Dermis blood vessel endothelial cell (primary cell): ENCODE measurements at regions not wholly inside any gene's neighbourhood (a gene's known extent, or its start where the extent isn't known, plus 50 kb on each side); places are given as distances from the start of the nearest gene placed in this dataset.

Experiments used
- DNase-seq: peaks from one replicate; pipeline ENCODE4 v3.0.0; 2010

GRCh38 chr1:234727018-234727940 is 117.3 kb upstream of the IRF2BP2 start:
- peak; percentile 18 for DNase-seq

- DNase-seq, result peak; percentile 49
These were observed 116.5 kb upstream of the IRF2BP2 start for GRCh38 chr1:234726359-234726943.

GRCh38 chr1:234725177-234726132 is 115.5 kb upstream of the IRF2BP2 start:
- DNase-seq, result peak; percentile 66

GRCh38 chr1:234724516-234725176 is 114.7 kb upstream of the IRF2BP2 start:
- DNase-seq, result peak; percentile 95

GRCh38 chr1:234722904-234723720 is 113.1 kb upstream of the IRF2BP2 start:
- DNase-seq, result peak; percentile 91

GRCh38 chr1:234722270-234722704 is 112.3 kb upstream of the IRF2BP2 start:
- no peak for DNase-seq

GRCh38 chr1:234721476-234722269 is 111.7 kb upstream of the IRF2BP2 start:
- DNase-seq, result peak; percentile 94

- no peak for DNase-seq
These were observed 110.9 kb upstream of the IRF2BP2 start for GRCh38 chr1:234720709-234721441.

GRCh38 chr1:234719454-234720251 is 109.7 kb upstream of the IRF2BP2 start:
- DNase-seq, result peak; percentile 33

GRCh38 chr1:234718496-234719453 is 108.8 kb upstream of the IRF2BP2 start:
- DNase-seq, result no peak

- no peak for DNase-seq
These were observed 107.0 kb upstream of the IRF2BP2 start for GRCh38 chr1:234716908-234717375.

GRCh38 chr1:234715252-234716014 is 105.5 kb upstream of the IRF2BP2 start:
- DNase-seq, result no peak

- no peak for DNase-seq
These were observed 103.9 kb upstream of the IRF2BP2 start for GRCh38 chr1:234713859-234714258.

GRCh38 chr1:234713440-234713839 is 103.5 kb upstream of the IRF2BP2 start:
- no peak for DNase-seq

GRCh38 chr1:234712891-234713305 is 102.9 kb upstream of the IRF2BP2 start:
- DNase-seq, result no peak

GRCh38 chr1:234710936-234711724 is 101.2 kb upstream of the IRF2BP2 start:
- DNase-seq, result no peak
